ENCODE measurements at regions not wholly inside any gene's neighbourhood (a gene's known extent, or its start where the extent isn't known, plus 50 kb on each side); places are given as distances from the start of the nearest gene placed in this dataset.

- H3K79me2 ChIP-seq (ENCODE audit: insufficient read depth, low read length): no peaks in the 10 kb centered on the region
- no peaks in the 10 kb centered on the region for H3K27me3 ChIP-seq (ENCODE audit: insufficient read depth, low read length, poor library complexity)
- TF ChIP-seq EZH2 (IDR thresholded peaks at IDR 0.05; ENCODE audit: borderline replicate concordance, low read depth, low read length, severe bottlenecking) (no peak), CTCF (IDR thresholded peaks at IDR 0.05; ENCODE audit: borderline replicate concordance, extremely low read depth, low read length, poor library complexity, severe bottlenecking) (no peak)
- no peaks in the 10 kb centered on the region for H3K4me1 ChIP-seq (ENCODE audit: insufficient read depth, low read length)
- peaks cover 23% of the 10 kb centered on the region for H3K9me3 ChIP-seq (ENCODE audit: insufficient read depth, low read length, severe bottlenecking)
- H3K27ac ChIP-seq (ENCODE audit: low read length): no peak overlapping the region
- no peak overlapping the region for H2AFZ ChIP-seq (ENCODE audit: low read depth, low read length)
- H3K9ac ChIP-seq (ENCODE audit: low read depth, low read length): no peak overlapping the region
- ATAC-seq (ENCODE audit: insufficient read depth, low read depth) (no peak), DNase-seq (no peak)
- H3K4me2 ChIP-seq (ENCODE audit: insufficient read depth, low read length): no peak overlapping the region
- no peaks in the 10 kb centered on the region for H3K36me3 ChIP-seq (ENCODE audit: insufficient read depth, low read length)
- no peaks in the 10 kb centered on the region for H4K20me1 ChIP-seq (ENCODE audit: insufficient read depth, low read length)
- H3K4me3 ChIP-seq (ENCODE audit: low read depth in 1 of 2, low read length in 2 of 2): no peak overlapping the region
Measured at GRCh38 chr3:194051366-194052149, 84.4 kb upstream of the HES1 start.

GRCh38 chr3:194053136-194053535, 82.8 kb upstream of the HES1 start:
- Histone ChIP-seq H3K4me3 (ENCODE audit: low read depth in 1 of 2, low read length in 2 of 2) (no peak overlapping the region), H3K36me3 (ENCODE audit: insufficient read depth, low read length) (no peaks in the 10 kb centered on the region), H4K20me1 (ENCODE audit: insufficient read depth, low read length) (no peaks in the 10 kb centered on the region), H2AFZ (ENCODE audit: low read depth, low read length) (no peak overlapping the region), H3K4me1 (ENCODE audit: insufficient read depth, low read length) (no peaks in the 10 kb centered on the region), H3K79me2 (ENCODE audit: insufficient read depth, low read length) (no peaks in the 10 kb centered on the region), H3K27me3 (ENCODE audit: insufficient read depth, low read length, poor library complexity) (no peaks in the 10 kb centered on the region), H3K9me3 (ENCODE audit: insufficient read depth, low read length, severe bottlenecking) (peaks cover 23% of the 10 kb centered on the region), H3K4me2 (ENCODE audit: insufficient read depth, low read length) (no peak overlapping the region), H3K9ac (ENCODE audit: low read depth, low read length) (no peak overlapping the region), H3K27ac (ENCODE audit: low read length) (no peak overlapping the region)
- no peak for TF ChIP-seq EZH2 (IDR thresholded peaks at IDR 0.05; ENCODE audit: borderline replicate concordance, low read depth, low read length, severe bottlenecking)
- TF ChIP-seq CTCF (IDR thresholded peaks at IDR 0.05; ENCODE audit: borderline replicate concordance, extremely low read depth, low read length, poor library complexity, severe bottlenecking): no peak
- ATAC-seq (ENCODE audit: insufficient read depth, low read depth) (no peak), DNase-seq (no peak)

- no peak overlapping the region for H3K4me3 ChIP-seq (ENCODE audit: low read depth in 1 of 2, low read length in 2 of 2)
- no peak for TF ChIP-seq EZH2 (IDR thresholded peaks at IDR 0.05; ENCODE audit: borderline replicate concordance, low read depth, low read length, severe bottlenecking)
- TF ChIP-seq CTCF (IDR thresholded peaks at IDR 0.05; ENCODE audit: borderline replicate concordance, extremely low read depth, low read length, poor library complexity, severe bottlenecking): no peak
- no peak overlapping the region for H3K9ac ChIP-seq (ENCODE audit: low read depth, low read length)
- peaks cover 23% of the 10 kb centered on the region for H3K9me3 ChIP-seq (ENCODE audit: insufficient read depth, low read length, severe bottlenecking)
- H2AFZ ChIP-seq (ENCODE audit: low read depth, low read length): no peak overlapping the region
- DNase-seq (no peak), ATAC-seq (ENCODE audit: insufficient read depth, low read depth) (no peak)
- H4K20me1 ChIP-seq (ENCODE audit: insufficient read depth, low read length): no peaks in the 10 kb centered on the region
- H3K27ac ChIP-seq (ENCODE audit: low read length): no peak overlapping the region
- H3K4me1 ChIP-seq (ENCODE audit: insufficient read depth, low read length): no peaks in the 10 kb centered on the region
- H3K79me2 ChIP-seq (ENCODE audit: insufficient read depth, low read length): no peaks in the 10 kb centered on the region
- H3K27me3 ChIP-seq (ENCODE audit: insufficient read depth, low read length, poor library complexity): no peaks in the 10 kb centered on the region
- no peaks in the 10 kb centered on the region for H3K36me3 ChIP-seq (ENCODE audit: insufficient read depth, low read length)
- H3K4me2 ChIP-seq (ENCODE audit: insufficient read depth, low read length): no peak overlapping the region
Measured at GRCh38 chr3:194054016-194054415, 81.9 kb upstream of the HES1 start.
